Colonic mucosa (tissue), 4 donors: ENCODE measurements at regions not wholly inside any gene's neighbourhood (a gene's known extent, or its start where the extent isn't known, plus 50 kb on each side); places are given as distances from the start of the nearest gene placed in this dataset.
A peak's percentile ranks its signal among the peaks of the same experiment; 100 is the strongest.

Experiments used
- DNase-seq: peaks from one replicate; pipeline ENCODE4 v3.0.0-alpha.2; 2020
- H3K27ac ChIP-seq: fragments of 200-600 bp; one replicate; pipeline ENCODE4 v1.8.0; 2021
- H3K27me3 ChIP-seq: fragments of 200-600 bp; one replicate; pipeline ENCODE4 v1.8.0; 2021
- H3K36me3 ChIP-seq: fragments of 200-600 bp; one replicate; pipeline ENCODE4 v1.8.0; 2021
- H3K4me1 ChIP-seq: fragments of 200-600 bp; one replicate; pipeline ENCODE4 v1.8.0; 2021; ENCODE audit warnings: mild to moderate bottlenecking
- H3K4me3 ChIP-seq: fragments of 200-600 bp; one replicate; pipeline ENCODE4 v1.8.0; 2021
- H3K9ac ChIP-seq, 2 donors: one replicate each; pipeline ENCODE4 v1.7.0; 2013; ENCODE audit warnings: control low read depth in 2 of 2, low read depth in 2 of 2, low read length in 2 of 2
- H3K9me3 ChIP-seq: fragments of 200-600 bp; one replicate; pipeline ENCODE4 v1.8.0; 2021
- intact Hi-C: fragments of 100-400 bp; cut with DNase I; formaldehyde crosslinking; loops from one replicate; pipeline ENCODE4 v1.14.1; 2022
- TF ChIP-seq, protein P1 (sequence below): fragments of 200-600 bp; IDR thresholded peaks from one replicate; pipeline ENCODE4 v1.8.0; 2022; ENCODE audit warnings: antibody characterized with exemption, mild to moderate bottlenecking
- donor health status: healthy.
- donor health status: DM: no; HTN: no; CAD: no.
- donor health status: DM: no; HTN: no; CAD: no.

- no peak for DNase-seq
- intact Hi-C loops, result no loop called here
- TF ChIP-seq, protein P1, sequence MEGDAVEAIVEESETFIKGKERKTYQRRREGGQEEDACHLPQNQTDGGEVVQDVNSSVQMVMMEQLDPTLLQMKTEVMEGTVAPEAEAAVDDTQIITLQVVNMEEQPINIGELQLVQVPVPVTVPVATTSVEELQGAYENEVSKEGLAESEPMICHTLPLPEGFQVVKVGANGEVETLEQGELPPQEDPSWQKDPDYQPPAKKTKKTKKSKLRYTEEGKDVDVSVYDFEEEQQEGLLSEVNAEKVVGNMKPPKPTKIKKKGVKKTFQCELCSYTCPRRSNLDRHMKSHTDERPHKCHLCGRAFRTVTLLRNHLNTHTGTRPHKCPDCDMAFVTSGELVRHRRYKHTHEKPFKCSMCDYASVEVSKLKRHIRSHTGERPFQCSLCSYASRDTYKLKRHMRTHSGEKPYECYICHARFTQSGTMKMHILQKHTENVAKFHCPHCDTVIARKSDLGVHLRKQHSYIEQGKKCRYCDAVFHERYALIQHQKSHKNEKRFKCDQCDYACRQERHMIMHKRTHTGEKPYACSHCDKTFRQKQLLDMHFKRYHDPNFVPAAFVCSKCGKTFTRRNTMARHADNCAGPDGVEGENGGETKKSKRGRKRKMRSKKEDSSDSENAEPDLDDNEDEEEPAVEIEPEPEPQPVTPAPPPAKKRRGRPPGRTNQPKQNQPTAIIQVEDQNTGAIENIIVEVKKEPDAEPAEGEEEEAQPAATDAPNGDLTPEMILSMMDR, result no peak
- H3K4me1 ChIP-seq, result no peaks in the 10 kb centered on the region
- H3K4me3 ChIP-seq, result no peak overlapping the region
- no peaks in the 10 kb centered on the region for H3K9me3 ChIP-seq
- no peak overlapping the region for H3K27ac ChIP-seq
- H3K36me3 ChIP-seq, result no peaks in the 10 kb centered on the region
- H3K9ac ChIP-seq, result no peak overlapping the region
- no peaks in the 10 kb centered on the region for H3K27me3 ChIP-seq
These were observed 664.3 kb upstream of the TBX3 start for GRCh38 chr12:115348301-115348700.

GRCh38 chr12:115343601-115344000 is 659.6 kb upstream of the TBX3 start:
- TF ChIP-seq, protein P1, result no peak
- H3K4me1 ChIP-seq, result no peaks in the 10 kb centered on the region
- no peaks in the 10 kb centered on the region for H3K9me3 ChIP-seq
- no peak overlapping the region for H3K4me3 ChIP-seq
- H3K27me3 ChIP-seq, result no peaks in the 10 kb centered on the region
- no peaks in the 10 kb centered on the region for H3K36me3 ChIP-seq
- H3K9ac ChIP-seq, result no peak overlapping the region
- intact Hi-C loops, result no loop called here
- H3K27ac ChIP-seq, result no peak overlapping the region
- DNase-seq, result no peak

DNA sequence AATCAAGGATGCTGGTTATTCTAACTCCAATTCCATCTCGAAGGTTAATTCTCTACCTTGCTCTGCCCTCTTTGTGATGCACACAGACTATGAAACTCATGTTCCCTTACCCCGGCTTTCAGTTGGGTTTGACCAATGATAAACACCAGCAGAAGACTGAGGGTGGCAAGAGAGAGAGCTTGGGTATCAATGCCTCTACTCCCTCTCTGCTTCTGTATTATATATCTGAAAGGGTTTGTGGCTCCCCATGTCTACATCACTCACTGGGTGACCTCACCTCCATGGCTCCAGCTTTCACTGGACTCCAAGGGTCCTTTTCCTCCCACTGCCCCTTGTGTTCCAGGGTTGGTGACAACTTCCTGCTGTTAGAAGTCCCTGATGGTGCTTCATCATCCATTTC is 659.0 kb upstream of the TBX3 start:
- no peak for DNase-seq
- Histone ChIP-seq H3K4me1 (no peaks in the 10 kb centered on the region), H3K36me3 (no peaks in the 10 kb centered on the region), H3K27ac (no peak overlapping the region), H3K9ac (no peak overlapping the region), H3K4me3 (no peak overlapping the region), H3K9me3 (no peaks in the 10 kb centered on the region), H3K27me3 (no peaks in the 10 kb centered on the region)
- TF ChIP-seq, protein P1, result no peak
- intact Hi-C loops, result no loop called here

DNA sequence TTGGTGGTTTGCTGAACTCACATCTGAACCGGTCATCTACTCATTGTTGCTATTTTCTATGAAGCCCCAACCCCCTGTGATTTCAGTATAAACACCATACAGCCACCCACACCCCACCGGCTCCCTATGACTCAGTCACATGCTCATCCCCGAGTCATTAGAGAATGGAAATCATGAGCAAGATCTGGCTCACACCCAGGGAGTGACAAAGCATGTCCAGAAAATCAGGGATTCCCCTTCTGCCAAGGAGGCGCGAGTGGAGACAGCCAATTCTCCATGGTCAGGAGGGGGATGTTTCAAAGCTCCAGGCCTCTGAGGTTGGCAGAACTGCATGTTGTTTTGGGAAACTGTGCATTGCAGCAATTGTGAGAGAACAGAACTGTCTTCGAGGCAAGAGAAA is 657.5 kb upstream of the TBX3 start:
- no peak overlapping the region for H3K27ac ChIP-seq
- DNase-seq, result peak; percentile 71
- no peaks in the 10 kb centered on the region for H3K36me3 ChIP-seq
- no peaks in the 10 kb centered on the region for H3K27me3 ChIP-seq
- H3K9me3 ChIP-seq, result no peaks in the 10 kb centered on the region
- no peak overlapping the region for H3K9ac ChIP-seq
- no peak overlapping the region for H3K4me3 ChIP-seq
- intact Hi-C loops, result no loop called here
- TF ChIP-seq, protein P1, result no peak
- H3K4me1 ChIP-seq, result no peaks in the 10 kb centered on the region

- Histone ChIP-seq H3K36me3 (no peaks in the 10 kb centered on the region), H3K9ac (no peak overlapping the region), H3K27ac (no peak overlapping the region), H3K4me3 (no peak overlapping the region), H3K9me3 (no peaks in the 10 kb centered on the region), H3K27me3 (no peaks in the 10 kb centered on the region), H3K4me1 (no peaks in the 10 kb centered on the region)
- intact Hi-C loops, result no loop called here
- TF ChIP-seq, protein P1, result no peak
- DNase-seq, result no peak
These were observed 654.8 kb upstream of the TBX3 start for GRCh38 chr12:115338566-115339294.
